ENCODE measurements at regions not wholly inside any gene's neighbourhood (a gene's known extent, or its start where the extent isn't known, plus 50 kb on each side); places are given as distances from the start of the nearest gene placed in this dataset.

DNA sequence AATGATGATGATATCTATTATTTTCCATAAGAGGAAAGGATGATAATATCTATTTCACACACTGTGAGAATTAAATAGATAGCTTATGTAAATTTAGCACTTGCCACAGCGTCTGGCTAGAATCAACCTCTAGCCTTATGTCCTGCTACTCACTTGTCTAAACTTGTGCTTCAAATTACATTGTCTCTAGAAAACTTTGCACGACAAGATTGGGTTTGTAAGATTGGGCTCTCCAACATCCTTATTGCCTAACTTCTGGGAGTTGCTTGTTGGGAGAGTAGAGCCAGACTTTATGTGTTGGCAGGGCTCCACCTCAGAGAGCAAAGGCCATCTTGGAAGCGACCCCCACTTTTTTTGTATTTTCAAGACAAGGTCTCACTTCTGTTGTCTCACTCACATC lies 50.0 kb upstream of the POGK start:
- CTCF ChIA-PET = no interaction called here
- POLR2A ChIA-PET (ENCODE audit: unreplicated experiment) = no interaction called here

More for the DNA sequence above, 50.0 kb upstream of the POGK start:
- Histone ChIP-seq H3F3A (ENCODE audit: insufficient read depth, low read depth) (no peaks in the 10 kb centered on the region), H3K27me3 (ENCODE audit: insufficient read depth, low read depth) (peaks cover 17% of the 10 kb centered on the region; the same call in 1 of the 2 replicates), H3K79me2 (ENCODE audit: low read depth) (no peaks in the 10 kb centered on the region), H3K9me2 (ENCODE audit: insufficient read depth) (0 out of 2 replicates have a peak, but pooled peaks cover 6% of the 10 kb centered on the region), H4K20me1 (ENCODE audit: insufficient read depth) (no peaks in the 10 kb centered on the region), H3K4me2 (no peak overlapping the region), H3K9me3 (ENCODE audit: insufficient read depth, low read depth) (no peaks in the 10 kb centered on the region), H3K27ac (no peak overlapping the region), H3K4me3 (no peak overlapping the region), H3K4me1 (replicated peaks; ENCODE audit: insufficient read depth) (no peaks in the 10 kb centered on the region), H3K36me3 (ENCODE audit: low read depth) (no peaks in the 10 kb centered on the region), H2AFZ (no peak overlapping the region)
- TF ChIP-seq EZH2 (IDR thresholded peaks at IDR 0.05; ENCODE audit: low read depth) = no peak
- TF ChIP-seq, protein P1, sequence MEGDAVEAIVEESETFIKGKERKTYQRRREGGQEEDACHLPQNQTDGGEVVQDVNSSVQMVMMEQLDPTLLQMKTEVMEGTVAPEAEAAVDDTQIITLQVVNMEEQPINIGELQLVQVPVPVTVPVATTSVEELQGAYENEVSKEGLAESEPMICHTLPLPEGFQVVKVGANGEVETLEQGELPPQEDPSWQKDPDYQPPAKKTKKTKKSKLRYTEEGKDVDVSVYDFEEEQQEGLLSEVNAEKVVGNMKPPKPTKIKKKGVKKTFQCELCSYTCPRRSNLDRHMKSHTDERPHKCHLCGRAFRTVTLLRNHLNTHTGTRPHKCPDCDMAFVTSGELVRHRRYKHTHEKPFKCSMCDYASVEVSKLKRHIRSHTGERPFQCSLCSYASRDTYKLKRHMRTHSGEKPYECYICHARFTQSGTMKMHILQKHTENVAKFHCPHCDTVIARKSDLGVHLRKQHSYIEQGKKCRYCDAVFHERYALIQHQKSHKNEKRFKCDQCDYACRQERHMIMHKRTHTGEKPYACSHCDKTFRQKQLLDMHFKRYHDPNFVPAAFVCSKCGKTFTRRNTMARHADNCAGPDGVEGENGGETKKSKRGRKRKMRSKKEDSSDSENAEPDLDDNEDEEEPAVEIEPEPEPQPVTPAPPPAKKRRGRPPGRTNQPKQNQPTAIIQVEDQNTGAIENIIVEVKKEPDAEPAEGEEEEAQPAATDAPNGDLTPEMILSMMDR (conservative IDR thresholded peaks at IDR 0.05) = no peak
- intact Hi-C loops (cut with micrococcal nuclease; ENCODE audit: unreplicated experiment) = no loop called here
- BruUV-seq (replicated peaks) = no TSS peak
- no peak for DNase-seq
